Left ventricle myocardium inferior (tissue), 1 donor: ENCODE measurements at regions not wholly inside any gene's neighbourhood (a gene's known extent, or its start where the extent isn't known, plus 50 kb on each side); places are given as distances from the start of the nearest gene placed in this dataset.

ENCODE experiments used
- DNase-seq: peaks from one replicate; pipeline ENCODE4 v3.0.0-alpha.2; 2020
- H3K27ac ChIP-seq: fragments of 200-600 bp; replicated peaks from 2 replicates; pipeline ENCODE4 v1.8.0; 2021
- H3K27me3 ChIP-seq: fragments of 200-600 bp; 2 replicates; pipeline ENCODE4 v1.8.0; 2021; ENCODE audit warnings: low read depth
- H3K36me3 ChIP-seq: fragments of 200-600 bp; 2 replicates; pipeline ENCODE4 v1.8.0; 2021
- H3K4me1 ChIP-seq: fragments of 200-600 bp; 2 replicates; pipeline ENCODE4 v1.8.0; 2021
- H3K4me3 ChIP-seq: fragments of 200-600 bp; 2 replicates; pipeline ENCODE4 v1.8.0; 2021; ENCODE audit warnings: mild to moderate bottlenecking, moderate library complexity
- H3K9me3 ChIP-seq: fragments of 200-600 bp; replicated peaks from 2 replicates; pipeline ENCODE4 v1.8.0; 2021
- intact Hi-C: fragments of 100-400 bp; cut with micrococcal nuclease; formaldehyde crosslinking; loops from one replicate; pipeline ENCODE4 v1.11.0; 2022
- TF ChIP-seq, protein P1 (sequence below): fragments of 200-600 bp; IDR thresholded peaks from 2 replicates; pipeline ENCODE4 v1.8.0; 2021; ENCODE audit warnings: antibody characterized with exemption, mild to moderate bottlenecking, borderline replicate concordance
- donor health status: DM: no; HTN: yes; CAD: no; lungs with severe emphysema.

DNA sequence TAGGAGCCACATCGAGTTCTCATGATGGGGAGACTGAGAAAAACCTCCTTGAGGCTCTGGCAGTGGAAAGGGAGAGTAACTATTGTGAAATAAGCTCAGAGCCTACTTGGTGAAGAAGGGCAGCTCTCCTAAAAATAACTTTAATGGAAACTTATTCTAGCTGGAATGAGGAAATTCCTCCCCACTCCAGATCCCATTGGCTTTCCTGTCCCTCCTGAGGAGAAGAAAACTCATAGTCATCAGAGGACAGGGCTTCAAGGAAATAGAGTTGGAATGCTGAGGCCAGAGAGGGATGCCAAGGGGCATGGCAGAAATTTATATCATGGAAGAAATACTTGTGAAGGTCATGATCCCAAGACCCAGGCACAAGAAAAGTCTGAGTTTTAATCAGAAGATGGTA lies 70.7 kb upstream of the TAPT1 start:
- Histone ChIP-seq H3K9me3 (peaks cover 9% of the 10 kb centered on the region), H3K36me3 (no peaks in the 10 kb centered on the region), H3K4me3 (no peak overlapping the region), H3K27ac (no peak overlapping the region), H3K27me3 (peaks cover 3% of the 10 kb centered on the region), H3K4me1 (no peaks in the 10 kb centered on the region)
- no peak for DNase-seq
- TF ChIP-seq, protein P1, sequence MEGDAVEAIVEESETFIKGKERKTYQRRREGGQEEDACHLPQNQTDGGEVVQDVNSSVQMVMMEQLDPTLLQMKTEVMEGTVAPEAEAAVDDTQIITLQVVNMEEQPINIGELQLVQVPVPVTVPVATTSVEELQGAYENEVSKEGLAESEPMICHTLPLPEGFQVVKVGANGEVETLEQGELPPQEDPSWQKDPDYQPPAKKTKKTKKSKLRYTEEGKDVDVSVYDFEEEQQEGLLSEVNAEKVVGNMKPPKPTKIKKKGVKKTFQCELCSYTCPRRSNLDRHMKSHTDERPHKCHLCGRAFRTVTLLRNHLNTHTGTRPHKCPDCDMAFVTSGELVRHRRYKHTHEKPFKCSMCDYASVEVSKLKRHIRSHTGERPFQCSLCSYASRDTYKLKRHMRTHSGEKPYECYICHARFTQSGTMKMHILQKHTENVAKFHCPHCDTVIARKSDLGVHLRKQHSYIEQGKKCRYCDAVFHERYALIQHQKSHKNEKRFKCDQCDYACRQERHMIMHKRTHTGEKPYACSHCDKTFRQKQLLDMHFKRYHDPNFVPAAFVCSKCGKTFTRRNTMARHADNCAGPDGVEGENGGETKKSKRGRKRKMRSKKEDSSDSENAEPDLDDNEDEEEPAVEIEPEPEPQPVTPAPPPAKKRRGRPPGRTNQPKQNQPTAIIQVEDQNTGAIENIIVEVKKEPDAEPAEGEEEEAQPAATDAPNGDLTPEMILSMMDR = no peak
- intact Hi-C loops = no loop called here

DNA sequence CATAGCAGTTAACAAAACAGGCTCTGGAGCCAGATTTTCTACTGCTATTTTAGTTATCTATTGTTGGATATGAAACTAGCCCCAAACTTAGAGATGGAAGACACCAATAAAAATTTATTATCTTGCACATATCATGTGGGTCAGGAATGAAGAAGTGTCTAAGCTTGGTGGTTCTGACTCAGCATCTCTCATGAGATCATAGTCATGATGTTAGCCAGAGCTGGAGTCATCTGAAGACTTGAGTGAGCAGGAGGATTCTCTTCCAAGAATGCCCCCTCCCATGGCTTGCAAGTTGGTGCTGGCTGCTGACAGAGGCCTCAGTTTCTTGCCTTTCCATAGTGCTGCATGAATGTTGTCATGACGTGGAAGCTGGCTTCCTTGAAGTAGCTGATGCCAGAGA lies 68.2 kb upstream of the TAPT1 start:
- no peak overlapping the region for H3K27ac ChIP-seq
- TF ChIP-seq, protein P1 = no peak
- peaks cover 9% of the 10 kb centered on the region for H3K4me1 ChIP-seq
- intact Hi-C loops = loop anchor here (5.0 kb wide), 1 partner anchor 143 kb away; no protein-coding TSS in a partner anchor
- DNase-seq = no peak
- H3K36me3 ChIP-seq = no peaks in the 10 kb centered on the region
- no peak overlapping the region for H3K4me3 ChIP-seq
- H3K9me3 ChIP-seq = peaks cover 9% of the 10 kb centered on the region
- H3K27me3 ChIP-seq = no peaks in the 10 kb centered on the region

DNA sequence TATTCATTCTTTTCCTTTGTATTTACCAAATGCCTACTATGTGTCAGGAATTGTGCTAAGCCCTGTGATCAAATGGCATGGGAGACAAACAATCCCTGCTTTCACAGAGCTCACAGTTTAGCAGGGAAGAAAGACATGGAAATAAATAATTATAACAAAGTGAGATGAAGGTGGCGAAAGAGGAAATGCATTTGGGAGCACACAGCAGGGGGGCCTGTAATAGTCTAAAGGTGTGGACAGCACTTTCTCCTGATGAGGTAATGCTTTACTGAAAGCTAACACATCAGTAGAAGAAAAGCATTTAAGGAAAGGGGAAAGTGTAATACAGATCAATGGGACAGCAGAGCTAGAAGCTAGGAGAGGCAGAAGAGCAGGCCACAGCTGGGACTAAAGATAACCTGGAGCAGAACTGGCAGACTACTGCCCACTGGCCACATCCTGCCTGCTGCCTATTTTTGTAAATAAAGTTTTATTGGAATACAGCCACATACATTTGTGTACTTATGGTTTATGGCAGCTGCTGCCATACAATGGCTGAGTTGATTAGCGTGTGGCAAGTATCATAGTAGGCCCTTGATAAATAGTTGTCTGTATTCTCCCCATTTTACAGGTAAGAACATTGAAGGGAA lies 67.1 kb upstream of the TAPT1 start:
- intact Hi-C loops = loop anchor here (5.0 kb wide), 1 partner anchor 144 kb away; no protein-coding TSS in a partner anchor
- no peak overlapping the region for H3K4me3 ChIP-seq
- no peak for DNase-seq
- no peak overlapping the region for H3K27ac ChIP-seq
- H3K4me1 ChIP-seq = peaks cover 9% of the 10 kb centered on the region
- no peaks in the 10 kb centered on the region for H3K36me3 ChIP-seq
- peaks cover 9% of the 10 kb centered on the region for H3K9me3 ChIP-seq
- TF ChIP-seq, protein P1 = no peak
- H3K27me3 ChIP-seq = no peaks in the 10 kb centered on the region

DNA sequence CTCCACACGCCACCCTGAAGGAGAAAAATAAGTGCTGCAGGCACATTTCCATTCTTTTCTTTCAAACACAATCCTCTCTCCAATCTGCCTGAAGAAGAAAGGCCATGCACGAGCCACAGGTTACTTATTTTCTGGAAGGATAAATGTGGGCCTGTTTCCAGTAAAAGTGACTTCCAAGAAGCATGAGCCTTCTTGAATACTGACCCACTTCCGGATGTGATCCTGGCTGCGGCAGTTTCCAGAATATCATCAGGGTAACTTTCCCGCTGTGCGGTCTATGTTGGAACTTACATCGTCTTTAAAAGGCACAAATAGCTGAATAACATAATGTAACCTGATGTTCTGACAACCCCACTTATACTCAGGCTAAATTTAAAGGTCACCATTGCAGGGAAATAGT lies 66.3 kb upstream of the TAPT1 start:
- TF ChIP-seq, protein P1 = no peak
- intact Hi-C loops = loop anchor here (5.0 kb wide), 1 partner anchor 145 kb away; no protein-coding TSS in a partner anchor
- H3K9me3 ChIP-seq = peaks cover 8% of the 10 kb centered on the region

DNA sequence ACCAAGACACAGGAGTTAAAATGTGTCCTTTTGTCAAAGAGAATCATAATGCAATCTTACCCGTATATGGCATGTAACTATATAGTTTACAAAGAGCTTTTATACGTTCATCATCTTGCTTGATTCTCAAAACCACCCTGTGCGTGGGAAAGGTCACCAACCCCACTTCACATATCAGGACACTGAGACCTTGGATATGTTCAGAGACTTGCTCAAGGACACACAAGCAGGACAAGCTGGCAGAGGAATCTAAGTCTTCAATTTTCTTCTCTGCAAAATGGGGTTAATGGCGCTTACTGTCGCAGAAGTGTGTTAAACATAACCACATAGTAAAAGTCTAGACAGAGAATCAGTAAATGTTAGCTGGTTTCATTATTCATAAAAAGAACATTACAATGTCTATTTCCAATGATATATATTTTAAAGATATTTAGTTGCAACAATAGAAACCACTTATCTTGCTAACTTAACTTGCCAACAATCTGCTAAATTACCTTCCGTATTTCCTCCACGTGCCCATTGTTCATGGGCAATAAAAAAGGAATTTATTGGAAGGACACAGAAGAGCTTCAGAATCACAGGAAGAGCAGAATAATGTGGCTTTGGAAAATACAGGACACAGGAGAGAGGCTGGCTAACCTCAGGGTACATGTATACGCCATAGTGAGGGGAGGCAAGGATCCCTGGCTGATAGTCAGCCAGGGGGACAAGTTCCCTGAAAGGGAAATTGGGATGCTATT lies 64.6 kb upstream of the TAPT1 start:
- intact Hi-C loops = loop anchor here (5.0 kb wide), 1 partner anchor 146 kb away; no protein-coding TSS in a partner anchor
- no peak for DNase-seq
- H3K9me3 ChIP-seq = no peaks in the 10 kb centered on the region
- H3K27me3 ChIP-seq = peaks cover 16% of the 10 kb centered on the region
- H3K4me3 ChIP-seq = no peak overlapping the region
- H3K36me3 ChIP-seq = no peaks in the 10 kb centered on the region
- TF ChIP-seq, protein P1 = no peak
- H3K4me1 ChIP-seq = peaks cover 9% of the 10 kb centered on the region
- H3K27ac ChIP-seq = no peak overlapping the region

More for the DNA sequence above, 66.3 kb upstream of the TAPT1 start:
- Histone ChIP-seq H3K27ac (no peak overlapping the region), H3K36me3 (no peaks in the 10 kb centered on the region), H3K4me3 (no peak overlapping the region), H3K4me1 (peaks cover 9% of the 10 kb centered on the region), H3K27me3 (peaks cover 4% of the 10 kb centered on the region)
- DNase-seq = no peak
